HL-60 (cell line): ENCODE measurements at regions not wholly inside any gene's neighbourhood (a gene's known extent, or its start where the extent isn't known, plus 50 kb on each side); places are given as distances from the start of the nearest gene placed in this dataset.

ENCODE experiments used
- DNase-seq, 2 experiments: peaks; one replicate each; pipeline ENCODE4 v3.0.0-alpha.2; 2010 to 2020; ENCODE audit warnings: low read depth in 1 of 2, low spot score in 1 of 2
- H3K27ac ChIP-seq: fragments of 250-450 bp; sonication (Bioruptor Pico); replicated peaks from 2 replicates; pipeline ENCODE4 v1.5.1; 2020; ENCODE audit warnings: mild to moderate bottlenecking, moderate library complexity
- H3K27me3 ChIP-seq: fragments of 250-450 bp; sonication (Bioruptor Pico); 2 replicates; pipeline ENCODE4 v1.5.1; 2021; ENCODE audit warnings: mild to moderate bottlenecking, moderate library complexity; ENCODE audit not compliant: insufficient read depth, poor library complexity, severe bottlenecking
- H3K4me3 ChIP-seq: replicated peaks from 2 replicates; pipeline ENCODE4 v1.5.1; 2011; ENCODE audit warnings: mild to moderate bottlenecking, control low read depth, low read length; ENCODE audit not compliant: insufficient read depth
- CTCF ChIP-seq: IDR thresholded peaks from one replicate; pipeline ENCODE4 v1.5.1; 2011; ENCODE audit warnings: low read length, control low read depth, inconsistent platforms; ENCODE audit not compliant: insufficient read depth
- GABPA ChIP-seq: IDR thresholded peaks from 2 replicates; pipeline ENCODE4 v1.6.1; 2012; ENCODE audit warnings: low read depth
- POLR2AphosphoS5 ChIP-seq: IDR thresholded peaks from 2 replicates; pipeline ENCODE4 v1.6.1; 2012; ENCODE audit warnings: low read depth
- REST ChIP-seq: IDR thresholded peaks from 2 replicates; pipeline ENCODE4 v1.6.1; 2012; ENCODE audit warnings: low read depth; ENCODE audit not compliant: insufficient replicate concordance
- SPI1 ChIP-seq: IDR thresholded peaks from 2 replicates; pipeline ENCODE4 v1.6.1; 2012; ENCODE audit warnings: low read depth, mild to moderate bottlenecking, borderline replicate concordance

GRCh38 chr3:191070201-191070600, 128.8 kb upstream of the OSTN start:
- DNase-seq, result no peak
- Histone ChIP-seq H3K27ac (no peak overlapping the region), H3K4me3 (no peak overlapping the region), H3K27me3 (peaks cover 2% of the 10 kb centered on the region)
- TF ChIP-seq REST (no peak), GABPA (no peak), SPI1 (no peak), POLR2AphosphoS5 (no peak), CTCF (no peak)

- DNase-seq, result no peak
- Histone ChIP-seq H3K27me3 (peaks cover 2% of the 10 kb centered on the region), H3K4me3 (no peak overlapping the region), H3K27ac (no peak overlapping the region)
- no peak for TF ChIP-seq SPI1
- no peak for TF ChIP-seq POLR2AphosphoS5
- no peak for TF ChIP-seq CTCF
- no peak for TF ChIP-seq GABPA
- no peak for TF ChIP-seq REST
These were observed 129.9 kb upstream of the OSTN start for GRCh38 chr3:191068946-191069813.

GRCh38 chr3:191066669-191067068, 132.4 kb upstream of the OSTN start:
- Histone ChIP-seq H3K4me3 (no peak overlapping the region), H3K27me3 (peaks cover 2% of the 10 kb centered on the region), H3K27ac (no peak overlapping the region)
- TF ChIP-seq SPI1 (no peak), REST (no peak), GABPA (no peak), CTCF (no peak), POLR2AphosphoS5 (no peak)
- DNase-seq, result no peak
